Fibroblast of skin of right biceps (primary cell): ENCODE measurements at regions not wholly inside any gene's neighbourhood (a gene's known extent, or its start where the extent isn't known, plus 50 kb on each side); places are given as distances from the start of the nearest gene placed in this dataset.
A peak's percentile ranks its signal among the peaks of the same experiment; 100 is the strongest.

ENCODE experiments used
- DNase-seq: peaks from one replicate; pipeline ENCODE4 v3.0.0-alpha.2; 2013

DNA sequence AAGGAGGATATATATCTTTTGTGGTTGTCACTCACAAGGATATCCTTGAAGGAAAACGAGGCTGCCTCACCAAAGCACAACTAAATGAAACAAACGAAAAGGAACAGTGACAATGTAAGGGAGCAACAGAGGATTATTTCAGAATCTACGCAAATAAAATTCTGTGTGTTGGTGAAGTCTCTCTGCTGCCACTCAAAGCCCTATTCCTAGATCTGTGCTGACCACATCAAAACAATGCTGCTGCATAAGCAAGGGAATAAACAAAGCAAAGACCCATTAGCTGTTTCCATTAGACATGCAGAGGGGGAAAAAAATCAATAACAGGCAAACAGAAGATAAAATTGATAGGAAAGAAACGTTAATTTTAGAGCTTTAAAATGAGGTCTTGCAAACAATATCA is 204.4 kb downstream of the MZT1 start:
- no peak for DNase-seq

DNA sequence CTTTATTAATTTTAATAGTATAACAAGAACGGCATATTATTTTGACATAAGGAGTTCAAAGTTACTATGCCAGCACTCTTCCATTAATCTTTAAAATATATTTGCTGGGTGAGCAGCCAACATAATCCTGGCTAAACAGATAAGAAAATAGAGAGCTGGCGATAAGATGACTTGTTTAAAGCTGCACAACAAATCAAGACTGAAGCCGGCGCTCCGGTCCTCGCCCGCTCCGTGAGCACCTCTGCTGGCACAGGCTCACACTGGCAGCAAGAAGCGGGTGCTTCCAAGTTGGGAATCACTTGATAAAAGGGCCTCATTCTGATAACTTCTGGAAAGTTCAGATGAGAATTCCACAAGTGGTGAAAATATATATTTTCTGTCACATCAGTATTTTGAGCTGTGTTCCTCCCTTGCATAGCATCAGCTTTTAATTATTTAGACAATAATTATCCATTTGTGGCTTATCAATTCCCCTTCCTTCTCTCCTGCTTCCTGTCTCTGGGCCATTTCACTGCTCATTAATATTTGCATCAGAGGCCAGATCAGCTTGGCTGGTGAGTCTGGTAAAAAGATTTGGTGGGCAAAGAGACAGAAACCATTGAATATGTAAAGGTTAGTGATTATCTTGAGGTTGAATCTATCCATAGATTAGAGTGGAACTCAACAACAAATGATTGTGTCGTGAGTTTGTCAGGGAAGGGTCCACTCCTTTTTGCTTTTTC is 205.3 kb downstream of the MZT1 start:
- no peak for DNase-seq

DNA sequence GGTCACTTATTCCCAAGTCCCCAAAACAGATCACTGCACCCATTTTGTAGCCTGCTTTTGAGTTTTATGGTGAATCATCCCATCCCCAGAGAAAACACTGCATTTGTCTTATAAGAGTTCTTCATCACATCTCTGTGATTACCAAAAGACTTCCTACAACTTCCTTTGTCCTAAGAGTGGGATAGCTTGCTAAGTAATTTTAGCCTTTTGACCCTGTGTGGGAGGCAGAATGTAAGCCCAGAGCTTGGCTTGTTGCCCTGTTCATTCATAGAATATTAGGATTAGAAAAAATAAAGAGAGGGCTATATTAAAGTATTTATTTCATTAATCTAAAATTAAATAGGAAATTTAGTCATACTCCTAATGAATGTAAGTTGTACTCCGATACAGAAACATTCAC is 213.3 kb downstream of the MZT1 start:
- DNase-seq = peak; percentile 26

DNA sequence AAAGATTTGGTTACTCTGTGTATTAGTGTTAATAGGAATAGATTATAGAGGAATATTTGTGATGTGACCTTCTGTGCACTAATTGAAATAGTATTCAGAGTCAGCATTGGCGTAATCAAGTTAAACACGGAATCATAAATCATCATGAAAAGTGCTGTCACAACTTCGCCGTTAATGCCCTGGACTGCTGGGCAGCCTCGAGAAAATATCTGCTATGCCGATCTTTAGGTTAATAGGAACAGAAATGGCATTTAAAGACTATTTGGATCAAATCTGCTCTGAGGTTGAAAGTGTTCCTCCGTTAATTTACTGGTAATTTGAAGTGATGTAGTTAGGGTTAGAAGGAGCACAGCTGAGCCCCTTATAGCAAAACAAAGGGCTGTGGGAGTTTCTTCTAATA is 219.0 kb downstream of the MZT1 start:
- DNase-seq = no peak

DNA sequence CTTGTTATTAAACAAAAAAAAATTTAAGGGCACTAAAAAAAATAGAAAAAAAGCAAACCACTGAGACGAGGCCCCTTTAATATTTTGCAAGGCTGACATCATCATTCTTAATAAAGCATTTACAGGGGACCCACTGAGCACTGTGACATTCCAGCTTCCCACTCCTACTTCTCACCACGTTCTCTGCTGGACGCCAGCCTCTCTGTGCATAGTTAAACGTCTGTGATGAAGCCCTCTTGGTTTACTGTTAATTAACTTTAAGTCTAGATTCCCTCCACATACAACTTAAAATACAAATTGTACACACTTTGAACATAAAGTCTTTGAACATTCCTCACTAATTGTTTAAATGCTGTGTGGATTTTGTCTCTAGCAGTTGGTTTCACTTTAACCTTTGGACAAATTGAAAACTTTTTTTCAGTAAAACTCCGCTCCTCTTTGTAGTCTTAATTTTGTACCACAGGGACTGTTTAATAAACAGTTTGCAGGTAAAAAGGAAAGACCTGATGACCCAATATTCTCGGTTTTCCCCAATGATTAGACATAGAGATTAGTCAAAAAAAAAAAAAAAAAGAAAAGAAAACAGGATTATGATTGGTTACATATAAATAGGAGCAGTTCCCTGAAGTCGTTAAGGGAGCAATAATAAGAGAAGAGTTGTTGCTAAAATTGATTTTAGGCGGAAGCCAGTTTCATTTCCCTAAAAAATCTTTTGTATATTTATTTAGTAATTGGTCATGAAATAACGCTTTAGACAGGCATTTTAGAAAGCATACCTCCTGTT is 219.8 kb downstream of the MZT1 start:
- peak; percentile 26 for DNase-seq

DNA sequence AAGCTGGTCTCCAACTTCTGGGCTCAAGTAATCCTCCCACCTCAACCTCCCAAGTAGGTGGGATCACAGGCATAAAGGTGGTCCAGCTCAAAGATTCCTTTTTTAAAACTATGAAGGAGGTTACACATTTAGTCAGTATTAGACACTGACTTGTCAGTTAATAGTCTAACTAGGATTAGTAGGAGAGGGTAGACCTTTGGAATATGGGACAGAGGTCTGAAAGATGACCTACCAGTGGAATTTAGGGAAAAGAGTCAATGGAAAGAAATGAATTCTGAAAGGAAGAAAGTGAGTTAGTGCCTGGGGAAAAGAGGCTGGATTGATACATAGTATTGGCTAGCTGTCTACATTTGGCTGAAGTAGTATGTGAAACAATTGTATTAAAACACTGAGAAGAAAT is 220.7 kb downstream of the MZT1 start:
- no peak for DNase-seq

DNA sequence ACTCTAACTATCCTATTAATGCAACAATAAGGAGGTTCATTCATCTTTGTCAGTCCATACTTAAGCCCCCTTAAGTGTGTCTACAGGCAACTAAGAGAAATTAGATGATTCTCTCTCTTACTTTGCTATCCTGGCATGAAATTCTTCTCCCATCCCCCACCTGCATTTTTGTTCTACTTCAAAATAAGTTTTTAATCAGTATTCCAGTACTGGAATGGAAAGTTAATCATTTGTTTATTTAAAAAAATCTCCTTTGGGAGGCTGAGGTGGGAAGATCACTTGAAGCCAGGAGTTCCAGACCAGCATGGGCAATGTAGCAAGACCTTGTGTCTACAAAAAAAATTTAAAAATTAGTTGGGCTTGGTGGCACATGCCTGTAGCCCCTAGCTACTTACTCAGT is 222.1 kb downstream of the MZT1 start:
- DNase-seq = peak; percentile 26

DNA sequence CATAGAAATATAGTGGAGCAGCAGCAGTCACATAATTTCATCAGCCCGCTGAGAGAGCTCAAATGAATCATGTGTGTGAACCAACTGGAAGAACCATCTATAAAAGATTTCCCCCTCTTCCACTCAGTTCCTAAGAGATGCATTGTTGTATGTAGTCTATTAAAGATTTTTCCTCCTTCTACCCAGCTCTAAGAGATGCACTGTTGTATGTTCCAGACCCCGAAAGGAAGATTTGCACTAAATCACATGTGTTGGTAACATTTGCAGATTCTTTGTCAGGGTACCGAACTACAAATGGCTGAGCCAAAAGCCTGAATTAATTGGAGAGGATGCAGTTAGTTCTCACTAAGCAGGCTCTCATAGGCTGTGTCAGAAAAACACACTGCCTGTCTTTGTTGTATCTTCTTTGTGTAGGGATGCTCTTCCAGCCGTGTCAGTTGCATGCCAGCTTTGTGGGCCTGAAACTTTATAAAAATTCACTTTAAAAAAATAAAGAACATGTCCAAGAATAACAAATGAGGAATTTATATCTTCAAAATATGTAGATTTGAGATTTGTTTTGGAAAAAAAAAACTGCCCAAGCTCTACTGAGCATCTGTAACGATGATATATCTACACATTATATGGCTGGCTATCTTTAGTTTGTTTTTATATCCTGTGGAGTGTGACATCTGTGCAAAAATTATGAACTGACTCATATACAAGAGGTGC is 223.1 kb downstream of the MZT1 start:
- peak; percentile 70 for DNase-seq

DNA sequence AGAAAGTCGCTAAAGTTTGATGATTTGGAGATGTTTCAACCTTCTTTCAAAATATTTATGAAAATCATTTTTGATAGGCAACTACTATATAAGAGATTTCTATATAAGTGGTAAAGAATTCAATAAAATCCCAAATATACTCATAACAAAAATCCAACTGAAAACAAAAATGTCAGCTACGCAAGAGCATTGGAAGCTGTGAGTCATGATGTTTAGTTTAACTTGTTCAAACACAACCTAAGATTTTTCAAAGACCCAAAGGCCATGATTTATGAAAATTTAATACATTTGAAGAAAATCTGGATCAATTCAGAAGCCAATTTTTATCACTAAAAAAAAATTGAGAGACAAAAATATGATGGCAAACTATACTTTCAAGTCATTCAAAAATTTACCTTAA is 226.6 kb downstream of the MZT1 start:
- no peak for DNase-seq

DNA sequence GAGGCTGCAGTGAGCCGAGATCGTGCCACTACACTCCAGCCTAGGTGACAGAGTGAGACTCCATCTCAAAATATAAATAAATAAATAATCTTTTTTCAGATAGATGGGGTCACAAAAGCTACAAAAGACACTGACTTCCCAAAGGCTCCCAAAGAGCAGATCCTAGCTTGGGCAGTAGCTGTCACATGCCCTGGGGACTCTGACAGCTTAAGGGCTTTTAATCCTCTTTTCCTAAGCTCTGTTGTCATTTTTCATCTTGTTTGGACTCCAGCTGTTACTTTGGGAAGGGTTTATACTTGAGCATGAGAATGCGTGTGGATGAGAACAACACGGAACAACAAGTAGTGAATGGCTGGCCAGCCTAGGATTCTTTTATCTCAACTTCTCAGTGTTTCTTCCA is 231.7 kb downstream of the MZT1 start:
- DNase-seq = no peak

DNA sequence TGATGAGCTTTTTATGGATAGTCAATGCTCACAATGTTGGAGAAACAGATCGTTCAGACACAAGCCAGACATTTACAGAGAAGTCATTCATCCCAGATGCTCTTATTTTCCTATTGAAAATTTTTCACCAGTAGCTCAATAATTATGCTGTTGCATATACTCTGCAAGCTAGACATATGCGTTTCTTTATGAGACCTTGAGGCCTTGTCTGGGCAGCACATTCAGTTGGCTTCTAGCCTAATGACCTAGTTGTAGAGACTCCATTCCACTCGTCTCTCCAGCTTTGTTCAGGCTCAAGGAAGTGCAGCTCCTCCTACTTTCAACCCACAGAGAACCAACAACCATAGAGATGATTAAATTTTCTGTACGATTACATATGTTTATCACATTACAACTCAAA is 237.7 kb downstream of the MZT1 start:
- DNase-seq = peak; percentile 14

DNA sequence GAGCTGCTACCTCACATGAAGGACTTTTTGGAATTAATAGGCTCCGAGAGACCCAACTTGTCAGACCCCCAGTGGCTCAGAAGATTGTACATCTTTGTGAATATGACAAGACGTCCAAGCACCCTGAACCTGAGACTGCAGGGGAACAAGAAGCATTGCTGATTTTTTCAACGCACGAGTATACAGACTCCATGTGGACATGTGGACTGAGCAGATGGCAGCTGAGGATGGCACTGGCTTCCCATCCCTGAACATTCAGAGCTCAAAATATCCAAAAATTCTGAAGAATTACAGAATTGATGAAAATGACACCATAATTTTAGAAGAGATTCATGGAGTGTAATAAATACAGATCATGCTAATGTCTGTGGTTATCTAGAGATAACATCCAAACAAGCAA is 254.1 kb downstream of the MZT1 start:
- no peak for DNase-seq

DNA sequence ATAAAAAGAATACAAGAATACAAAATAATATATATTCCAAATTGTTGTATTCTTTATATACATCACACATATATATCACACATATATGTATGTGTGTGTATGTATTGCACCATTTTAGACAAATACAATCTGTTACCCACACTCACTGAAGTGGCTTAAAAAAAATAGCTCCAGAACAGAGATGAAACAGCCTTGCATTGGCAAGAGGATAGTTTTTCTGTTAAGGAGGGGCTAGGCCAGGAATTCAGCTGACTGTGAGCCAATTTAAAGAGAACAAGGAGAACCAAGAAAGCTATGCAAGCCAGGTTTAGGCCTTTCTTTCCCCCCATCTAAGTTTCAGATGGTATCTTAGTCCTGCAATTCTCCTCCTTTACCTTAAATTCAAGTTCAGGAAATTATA is 257.5 kb downstream of the MZT1 start:
- DNase-seq = no peak

DNA sequence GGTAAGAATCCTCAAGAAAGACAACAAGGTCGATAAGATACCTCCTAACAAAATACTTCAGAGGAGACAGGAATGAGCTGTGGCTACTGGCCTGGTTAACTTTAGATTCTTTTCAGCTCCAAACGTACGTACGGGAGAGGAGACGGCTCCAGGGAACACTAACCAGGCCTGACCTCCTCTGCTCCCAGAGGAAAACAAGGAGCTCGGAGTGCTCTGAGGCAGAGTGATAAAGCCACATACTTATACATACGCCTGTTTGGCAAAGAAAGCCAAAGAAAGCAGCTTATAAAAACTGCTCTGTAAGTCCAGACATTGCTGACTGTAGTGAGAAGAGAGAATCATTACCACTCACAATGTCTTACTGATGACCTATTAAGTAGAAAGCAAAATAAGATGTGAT is 263.9 kb downstream of the MZT1 start:
- DNase-seq = peak; percentile 53

DNA sequence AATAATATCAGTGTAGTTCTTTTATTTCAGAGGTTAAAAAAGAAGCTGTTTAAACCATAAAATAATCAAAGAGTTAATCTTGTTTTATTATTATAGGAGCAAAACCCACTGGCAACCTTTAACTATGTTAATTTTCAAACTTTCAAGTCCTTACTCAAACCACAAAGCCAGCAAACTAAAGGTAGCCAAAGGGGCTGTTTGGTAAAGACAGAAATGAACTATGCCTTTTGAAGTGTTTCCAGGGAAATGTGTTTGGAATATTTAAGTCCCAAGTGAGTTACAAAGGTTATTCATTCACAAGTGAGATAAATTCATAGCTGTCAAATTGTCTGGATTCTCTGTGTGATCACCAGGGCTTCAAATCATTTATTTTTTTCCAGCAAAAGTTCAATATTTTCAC is 264.7 kb downstream of the MZT1 start:
- DNase-seq = peak; percentile 4

DNA sequence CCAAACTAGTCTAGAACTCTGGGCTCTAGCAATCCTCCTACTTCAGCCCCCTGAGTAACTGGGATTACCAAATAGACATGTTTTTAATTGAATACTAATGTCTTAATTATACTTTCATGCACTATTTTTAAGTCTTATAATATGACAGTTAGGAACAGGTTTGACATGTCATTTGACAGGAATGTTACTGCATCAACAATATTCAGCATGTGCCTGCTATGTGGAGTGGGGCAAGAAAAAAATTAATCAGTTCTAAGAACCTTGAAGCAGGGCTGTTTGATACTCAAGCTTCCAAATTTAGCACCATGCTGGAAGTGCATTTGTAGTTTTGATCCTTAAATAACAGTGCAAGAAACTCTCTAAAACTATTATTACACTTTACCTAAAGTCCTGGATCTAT is 265.3 kb downstream of the MZT1 start:
- DNase-seq = peak; percentile 1

DNA sequence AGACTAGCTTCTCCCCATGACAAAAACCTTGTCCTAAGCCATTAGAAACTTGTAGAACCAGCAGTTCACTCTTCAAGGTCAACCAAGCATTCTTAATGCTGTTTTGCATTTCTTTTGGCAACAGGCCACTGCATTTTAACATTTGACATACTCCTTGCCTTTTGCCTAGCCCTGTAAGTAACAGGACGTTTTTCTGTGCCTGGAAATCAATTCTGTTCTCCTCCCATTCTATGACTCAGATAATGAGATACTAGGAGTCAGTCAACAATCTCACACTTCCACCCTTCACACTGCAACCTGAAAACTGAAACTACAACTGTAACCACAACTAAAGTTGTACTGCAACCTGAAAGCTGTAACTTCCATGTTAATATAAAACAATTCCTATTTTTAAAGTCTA is 268.7 kb downstream of the MZT1 start:
- peak; percentile 18 for DNase-seq

DNA sequence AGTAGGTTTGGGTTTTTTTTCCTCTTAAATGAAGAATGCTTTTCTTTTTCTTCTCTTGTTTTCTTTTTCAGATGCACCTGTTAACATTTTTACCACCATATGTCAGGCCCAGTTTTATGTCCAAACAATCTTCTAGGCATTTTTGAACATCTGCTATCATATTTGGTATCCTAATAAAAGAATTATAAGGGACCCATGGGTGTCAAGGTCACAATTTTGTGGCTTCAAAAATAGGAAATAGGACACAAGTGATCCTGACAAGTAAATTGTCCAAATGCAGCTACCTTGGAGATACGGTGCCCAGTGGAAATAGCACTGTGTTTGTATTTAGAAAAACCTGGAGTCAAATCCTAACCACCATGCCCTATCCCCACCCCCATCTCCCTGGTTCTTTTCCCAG is 270.3 kb downstream of the MZT1 start:
- no peak for DNase-seq

DNA sequence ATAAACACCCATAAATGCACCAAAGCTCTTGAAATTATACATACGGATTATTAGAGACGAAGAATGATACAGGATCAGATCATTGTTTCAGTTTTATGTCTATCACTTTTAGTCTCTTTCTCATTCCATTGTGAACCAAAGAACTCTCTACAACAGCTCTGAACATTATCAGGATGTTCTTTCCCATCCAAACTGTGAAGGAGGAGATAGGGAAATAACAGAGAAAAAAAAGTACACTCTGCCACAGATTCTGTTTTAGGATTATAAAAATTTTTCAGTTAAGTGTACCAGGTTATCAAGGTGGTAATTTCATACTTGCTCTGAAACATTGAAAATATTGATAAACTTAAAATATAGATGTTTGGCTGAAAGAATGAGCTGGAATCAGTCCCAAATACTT is 270.9 kb downstream of the MZT1 start:
- DNase-seq = no peak

DNA sequence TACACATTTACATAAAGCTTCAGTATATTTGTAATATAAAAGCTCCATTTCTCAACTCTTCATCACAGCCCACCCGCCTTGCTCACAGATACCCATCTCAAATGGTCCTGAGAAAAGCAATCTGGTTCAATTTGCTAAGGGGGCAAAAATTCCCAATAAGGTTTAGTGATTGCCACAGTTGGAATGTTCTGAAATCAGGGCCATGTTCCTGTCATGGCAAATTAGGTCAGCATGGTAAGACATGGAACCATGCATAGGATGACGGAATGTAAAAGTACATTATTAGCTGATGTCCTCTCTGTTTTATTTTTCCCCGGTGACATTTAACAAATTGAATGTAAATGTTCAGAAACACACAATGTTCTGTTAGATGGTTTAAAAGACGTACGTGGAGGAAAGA is 274.3 kb downstream of the MZT1 start:
- no peak for DNase-seq

DNA sequence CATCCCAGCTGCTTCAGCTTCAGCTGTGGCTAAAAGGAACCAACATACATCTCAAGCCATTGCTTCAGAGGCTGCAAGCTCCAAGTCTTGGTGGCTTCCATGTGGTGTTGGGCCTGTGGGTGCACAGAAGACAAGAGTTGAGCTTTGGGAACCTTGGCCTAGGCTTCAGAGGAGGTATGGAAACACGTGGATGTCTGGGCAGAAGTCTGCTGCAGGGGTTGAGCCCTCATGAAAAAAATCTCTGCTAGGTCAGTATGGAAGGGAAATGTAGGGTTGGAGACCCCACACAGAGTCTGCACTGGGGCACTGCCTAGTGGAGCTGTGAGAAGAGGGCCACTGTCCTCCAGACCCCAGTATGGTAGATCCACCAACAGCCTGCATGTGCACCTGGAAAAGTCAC is 279.3 kb downstream of the MZT1 start:
- no peak for DNase-seq

DNA sequence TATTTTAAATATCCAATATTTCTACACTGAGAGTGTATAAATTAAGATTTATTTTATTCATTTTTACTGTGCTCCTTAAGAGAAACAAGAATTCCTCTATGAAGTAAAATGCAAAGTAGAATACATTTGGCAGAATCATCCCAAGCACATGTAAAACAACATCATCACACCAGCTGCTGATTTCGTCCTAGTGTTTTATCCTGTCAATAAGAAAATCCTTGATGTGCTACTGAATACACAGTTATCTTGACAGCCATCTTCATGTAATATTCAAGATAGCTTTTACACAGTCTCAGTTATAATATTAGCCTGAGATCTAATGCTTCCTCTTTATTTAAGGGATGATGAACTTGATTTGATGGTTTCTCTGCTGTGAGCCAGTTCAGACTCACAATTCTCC is 282.4 kb downstream of the MZT1 start:
- DNase-seq = no peak

DNA sequence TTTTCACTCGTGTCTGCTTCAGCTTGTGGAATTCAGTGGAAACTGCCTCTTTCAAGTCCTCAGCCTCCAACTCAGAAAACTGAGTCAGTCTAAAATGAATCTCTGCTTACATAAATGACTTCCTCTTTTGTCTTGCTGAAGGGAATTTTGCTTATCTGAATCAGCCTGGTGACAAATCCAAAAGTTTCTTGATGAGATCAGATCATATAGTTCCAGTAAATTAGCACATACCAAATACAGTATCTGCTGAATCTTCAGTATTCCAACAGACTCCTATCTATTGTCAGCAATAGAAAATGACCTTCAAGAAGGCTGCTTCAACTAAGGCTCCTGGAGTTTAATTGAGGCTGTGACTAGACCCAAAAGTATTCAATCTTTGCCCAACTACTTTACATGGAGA is 290.0 kb downstream of the MZT1 start:
- DNase-seq = peak; percentile 92

DNA sequence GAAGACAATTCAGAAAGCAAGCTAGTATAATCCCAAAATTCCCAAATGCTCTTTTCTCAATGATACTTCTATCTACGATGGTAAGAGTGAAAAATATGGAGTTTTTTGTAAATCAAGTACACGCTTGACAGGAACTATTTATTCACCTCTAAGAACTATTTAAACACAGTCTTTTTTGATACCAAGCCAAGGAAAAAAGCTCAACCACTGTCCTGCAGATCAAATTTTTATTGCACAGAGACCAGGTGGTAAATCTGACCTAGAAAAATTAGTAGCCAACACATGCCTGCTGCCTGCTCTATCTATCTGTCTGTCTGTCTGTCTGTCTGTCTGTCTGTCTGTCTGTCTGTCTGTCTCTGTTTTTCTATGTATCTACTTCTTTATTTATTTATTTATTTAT is 292.2 kb downstream of the MZT1 start:
- no peak for DNase-seq
